Hepatocyte (in vitro differentiated cells): ENCODE measurements at regions not wholly inside any gene's neighbourhood (a gene's known extent, or its start where the extent isn't known, plus 50 kb on each side); places are given as distances from the start of the nearest gene placed in this dataset.

Experiments
- CTCF ChIP-seq: fragments of 200-600 bp; sonication (generic); IDR thresholded peaks from 2 replicates; pipeline ENCODE4 v1.5.1; 2016; ENCODE audit warnings: antibody characterized with exemption, mild to moderate bottlenecking; ENCODE audit not compliant: poor library complexity
- EZH2 ChIP-seq: fragments of 200-600 bp; sonication (generic); IDR thresholded peaks from 2 replicates; pipeline ENCODE4 v1.6.1; 2016; ENCODE audit warnings: antibody characterized with exemption, mild to moderate bottlenecking, borderline replicate concordance

- TF ChIP-seq CTCF (no peak), EZH2 (no peak)
These were observed 314.3 kb downstream of the NUP35 start for GRCh38 chr2:183438541-183438940.
